ENCODE measurements at regions not wholly inside any gene's neighbourhood (a gene's known extent, or its start where the extent isn't known, plus 50 kb on each side); places are given as distances from the start of the nearest gene placed in this dataset.

DNA sequence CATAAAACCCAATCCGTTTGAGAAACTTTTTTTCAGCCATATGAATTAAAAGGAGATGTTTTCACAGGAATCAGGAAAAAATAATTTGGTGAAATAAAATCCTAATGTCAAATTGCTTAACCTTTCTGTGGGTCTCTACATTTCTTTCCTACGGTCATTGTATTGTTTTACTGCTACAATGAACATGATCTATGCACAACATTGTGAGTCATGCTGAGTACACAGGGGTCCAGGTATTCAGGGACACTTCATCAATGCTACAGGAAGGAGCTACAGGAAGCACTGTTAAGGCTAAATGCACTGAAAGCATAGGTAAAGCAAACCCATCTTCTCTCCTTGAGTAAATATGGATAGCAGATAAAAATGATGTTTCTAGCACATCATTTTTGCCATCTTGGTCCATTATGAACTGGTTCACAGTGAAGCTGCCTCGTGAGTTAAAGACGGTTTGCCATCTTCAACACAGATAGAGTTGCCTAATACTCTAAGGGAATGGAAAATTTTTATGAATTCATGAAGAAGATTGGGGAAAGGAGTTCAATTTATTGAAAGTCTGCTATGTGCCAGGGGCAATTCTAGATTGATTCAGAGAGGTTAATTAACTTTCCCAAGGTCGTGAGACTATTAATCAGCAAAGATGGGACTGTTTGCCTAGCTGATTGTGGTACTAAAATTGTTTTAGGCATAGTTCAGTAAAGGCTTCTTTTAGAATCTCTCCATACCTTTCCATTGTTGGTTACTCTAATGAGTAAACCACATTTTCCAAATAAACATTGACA lies 85.5 kb downstream of the DIRAS2 start:
- H3K27ac ChIP-seq = no peak overlapping the region
- TF ChIP-seq, protein P1, sequence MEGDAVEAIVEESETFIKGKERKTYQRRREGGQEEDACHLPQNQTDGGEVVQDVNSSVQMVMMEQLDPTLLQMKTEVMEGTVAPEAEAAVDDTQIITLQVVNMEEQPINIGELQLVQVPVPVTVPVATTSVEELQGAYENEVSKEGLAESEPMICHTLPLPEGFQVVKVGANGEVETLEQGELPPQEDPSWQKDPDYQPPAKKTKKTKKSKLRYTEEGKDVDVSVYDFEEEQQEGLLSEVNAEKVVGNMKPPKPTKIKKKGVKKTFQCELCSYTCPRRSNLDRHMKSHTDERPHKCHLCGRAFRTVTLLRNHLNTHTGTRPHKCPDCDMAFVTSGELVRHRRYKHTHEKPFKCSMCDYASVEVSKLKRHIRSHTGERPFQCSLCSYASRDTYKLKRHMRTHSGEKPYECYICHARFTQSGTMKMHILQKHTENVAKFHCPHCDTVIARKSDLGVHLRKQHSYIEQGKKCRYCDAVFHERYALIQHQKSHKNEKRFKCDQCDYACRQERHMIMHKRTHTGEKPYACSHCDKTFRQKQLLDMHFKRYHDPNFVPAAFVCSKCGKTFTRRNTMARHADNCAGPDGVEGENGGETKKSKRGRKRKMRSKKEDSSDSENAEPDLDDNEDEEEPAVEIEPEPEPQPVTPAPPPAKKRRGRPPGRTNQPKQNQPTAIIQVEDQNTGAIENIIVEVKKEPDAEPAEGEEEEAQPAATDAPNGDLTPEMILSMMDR (IDR thresholded peaks at IDR 0.05) = no peak
- 76 to 84% methylated on average over 5 of the region's 5 CpGs for WGBS, 2 donors
- ATAC-seq (no peak), DNase-seq (no peak)
- peaks cover 0 to 3% (median 0%) of the 10 kb centered on the region in 7 donors for H3K27me3 ChIP-seq
- intact Hi-C loops (cut with DNase I) = no loop called here
- H3K9me3 ChIP-seq = no peaks in the 10 kb centered on the region
- H3K4me3 ChIP-seq = no peak overlapping the region
- H3K4me1 ChIP-seq = no peaks in the 10 kb centered on the region
- no peaks in the 10 kb centered on the region for H3K36me3 ChIP-seq

DNA sequence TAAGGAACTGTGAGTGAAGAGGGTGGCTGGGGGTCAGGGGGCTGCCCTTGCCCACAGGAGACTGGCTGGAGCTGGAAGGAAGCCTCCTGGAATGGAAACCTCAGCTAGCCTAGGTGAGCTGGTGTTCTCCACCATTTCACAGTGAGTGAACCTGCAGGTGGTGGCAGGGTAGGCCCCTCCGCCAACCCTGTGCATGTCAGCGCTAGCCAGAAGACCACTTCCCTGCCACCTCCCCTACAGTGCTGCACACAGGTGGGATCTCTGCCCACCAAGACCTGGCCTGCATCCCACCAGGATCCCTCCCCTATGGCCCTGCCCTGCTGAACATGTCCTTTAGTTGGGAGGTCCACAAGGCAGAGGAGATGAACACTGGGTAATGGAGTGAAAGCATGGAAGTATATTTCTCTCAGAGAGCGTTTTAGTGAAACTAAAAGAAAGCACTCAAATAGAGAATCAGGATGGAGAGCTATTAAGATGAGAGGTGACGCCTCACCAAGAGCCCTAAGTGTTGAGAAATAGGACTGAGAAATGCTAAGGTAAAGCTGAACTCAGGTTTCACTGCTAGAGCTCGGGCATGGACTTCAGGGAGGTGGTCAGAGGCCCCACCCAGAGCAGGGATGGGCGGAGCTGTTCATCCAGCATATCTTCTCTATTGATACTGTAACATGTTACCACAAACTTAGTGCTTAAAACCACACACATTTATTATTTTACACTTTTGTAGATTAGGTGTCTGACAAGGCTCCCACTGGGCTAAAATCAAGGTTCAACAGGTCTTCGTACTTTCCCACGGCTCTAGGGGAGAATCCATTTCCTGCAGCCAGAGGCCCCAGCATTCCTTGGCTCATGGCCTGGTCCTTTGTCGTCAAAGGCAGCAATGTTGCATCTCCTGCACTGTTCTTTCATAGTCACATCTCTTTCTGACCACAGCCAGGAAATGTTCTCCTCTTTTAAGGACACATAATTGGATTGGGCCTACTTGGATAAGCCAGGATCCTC lies 83.2 kb downstream of the DIRAS2 start:
- WGBS, 2 donors = 79 to 83% methylated on average over 9 of the region's 9 CpGs
- intact Hi-C loops (cut with DNase I) = no loop called here
- Histone ChIP-seq H3K4me3 (no peak overlapping the region), H3K27ac (no peak overlapping the region), H3K27me3 (peaks cover 0 to 3% (median 0%) of the 10 kb centered on the region in 7 donors), H3K9me3 (no peaks in the 10 kb centered on the region), H3K36me3 (no peaks in the 10 kb centered on the region), H3K4me1 (no peaks in the 10 kb centered on the region)
- no peak for ATAC-seq
- no peak for DNase-seq
- TF ChIP-seq, protein P1 (IDR thresholded peaks at IDR 0.05) = no peak

Small RNAs in the stretch of these regions (microRNA-seq; reads per million reads assigned to microRNA genes)
- 0 reads per million in 2 donors for gene MIR4290
